Breast epithelium (tissue), 4 donors: ENCODE measurements at regions not wholly inside any gene's neighbourhood (a gene's known extent, or its start where the extent isn't known, plus 50 kb on each side); places are given as distances from the start of the nearest gene placed in this dataset.

ENCODE experiments used
- DNase-seq, 2 donors: peaks; one replicate each; pipeline ENCODE4 v3.0.0-alpha.2; 2019; ENCODE audit warnings: low spot score in 2 of 2
- H3K27ac ChIP-seq, 2 donors: fragments of 200-600 bp; sonication (generic) in 1 of 2; one replicate each; pipeline ENCODE4 v1.5.1; 2016 to 2019; ENCODE audit warnings: mild to moderate bottlenecking in 1 of 2
- H3K27me3 ChIP-seq, 2 donors: fragments of 200-600 bp; sonication (generic) in 1 of 2; one replicate each; pipeline versions ENCODE4 v1.5.1 to v1.6.0; 2017 to 2019; ENCODE audit warnings: control low read depth in 1 of 2, mild to moderate bottlenecking in 1 of 2
- H3K36me3 ChIP-seq: fragments of 200-600 bp; one replicate; pipeline ENCODE4 v1.5.1; 2019
- H3K4me1 ChIP-seq, 2 donors: fragments of 200-600 bp; sonication (generic); one replicate each; pipeline ENCODE4 v1.5.1; 2016 to 2019; ENCODE audit warnings: control low read depth in 1 of 2
- H3K4me3 ChIP-seq, 3 donors: fragments of 200-600 bp; sonication (generic); 1 replicate in 2 of 3; 2 replicates in 1 of 3; pipeline ENCODE4 v1.5.1; 2016 to 2019; ENCODE audit warnings: mild to moderate bottlenecking in 3 of 3, moderate library complexity in 2 of 3
- H3K9me3 ChIP-seq, 2 donors: fragments of 200-600 bp; sonication (generic) in 1 of 2; one replicate each; pipeline ENCODE4 v1.5.1; 2016 to 2019; ENCODE audit warnings: control low read depth in 1 of 2
- POLR2A ChIP-seq: fragments of 450-650 bp; IDR thresholded peaks from one replicate; pipeline ENCODE4 v1.6.1; 2016; ENCODE audit warnings: antibody characterized with exemption, mild to moderate bottlenecking, moderate library complexity
- POLR2AphosphoS5 ChIP-seq, 3 donors: sonication (generic); formaldehyde crosslinking; IDR thresholded peaks; one replicate each; pipeline ENCODE4 v1.6.1; 2017; ENCODE audit warnings: antibody characterized with exemption in 3 of 3
- intact Hi-C: fragments of 100-400 bp; cut with DNase I; formaldehyde crosslinking; loops from one replicate; pipeline ENCODE4 v1.15.1; 2023; ENCODE audit warnings: low total_unique reads
- TF ChIP-seq, protein P1 (sequence below), 3 donors: fragments of 450-650 bp; IDR thresholded peaks; one replicate each; pipeline ENCODE4 v1.5.1; 2016 to 2017; ENCODE audit warnings: antibody characterized with exemption in 3 of 3, mild to moderate bottlenecking in 3 of 3, moderate library complexity in 3 of 3

DNA sequence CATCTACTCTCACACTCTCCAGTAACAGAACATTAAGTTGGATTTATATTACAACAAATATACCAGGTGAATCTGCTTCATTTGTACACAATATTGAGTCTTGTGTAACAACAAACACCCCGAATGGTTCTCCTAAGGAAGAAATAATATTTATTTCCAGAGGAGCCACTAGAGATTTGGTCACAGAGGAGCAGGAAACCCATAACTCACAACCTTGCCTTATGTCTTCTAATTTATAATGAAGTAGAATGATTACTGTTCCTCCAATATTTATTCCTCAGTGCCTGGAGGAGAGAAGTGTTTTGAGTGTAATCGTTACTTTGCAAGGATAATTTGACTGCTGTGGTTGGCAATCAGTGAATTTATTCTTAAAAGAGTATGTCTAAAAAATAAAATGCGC lies 1243.7 kb upstream of the PCDH20 start:
- intact Hi-C loops = no loop called here
- H3K36me3 ChIP-seq = no peaks in the 10 kb centered on the region
- H3K9me3 ChIP-seq = no peaks in the 10 kb centered on the region
- H3K4me3 ChIP-seq = no peak overlapping the region
- H3K4me1 ChIP-seq = no peaks in the 10 kb centered on the region
- H3K27me3 ChIP-seq = no peaks in the 10 kb centered on the region
- DNase-seq = no peak
- TF ChIP-seq POLR2A (no peak), POLR2AphosphoS5 (IDR thresholded peaks at IDR 0.05) (no peak)
- TF ChIP-seq, protein P1, sequence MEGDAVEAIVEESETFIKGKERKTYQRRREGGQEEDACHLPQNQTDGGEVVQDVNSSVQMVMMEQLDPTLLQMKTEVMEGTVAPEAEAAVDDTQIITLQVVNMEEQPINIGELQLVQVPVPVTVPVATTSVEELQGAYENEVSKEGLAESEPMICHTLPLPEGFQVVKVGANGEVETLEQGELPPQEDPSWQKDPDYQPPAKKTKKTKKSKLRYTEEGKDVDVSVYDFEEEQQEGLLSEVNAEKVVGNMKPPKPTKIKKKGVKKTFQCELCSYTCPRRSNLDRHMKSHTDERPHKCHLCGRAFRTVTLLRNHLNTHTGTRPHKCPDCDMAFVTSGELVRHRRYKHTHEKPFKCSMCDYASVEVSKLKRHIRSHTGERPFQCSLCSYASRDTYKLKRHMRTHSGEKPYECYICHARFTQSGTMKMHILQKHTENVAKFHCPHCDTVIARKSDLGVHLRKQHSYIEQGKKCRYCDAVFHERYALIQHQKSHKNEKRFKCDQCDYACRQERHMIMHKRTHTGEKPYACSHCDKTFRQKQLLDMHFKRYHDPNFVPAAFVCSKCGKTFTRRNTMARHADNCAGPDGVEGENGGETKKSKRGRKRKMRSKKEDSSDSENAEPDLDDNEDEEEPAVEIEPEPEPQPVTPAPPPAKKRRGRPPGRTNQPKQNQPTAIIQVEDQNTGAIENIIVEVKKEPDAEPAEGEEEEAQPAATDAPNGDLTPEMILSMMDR (IDR thresholded peaks at IDR 0.05) = no peak
- no peak overlapping the region for H3K27ac ChIP-seq

DNA sequence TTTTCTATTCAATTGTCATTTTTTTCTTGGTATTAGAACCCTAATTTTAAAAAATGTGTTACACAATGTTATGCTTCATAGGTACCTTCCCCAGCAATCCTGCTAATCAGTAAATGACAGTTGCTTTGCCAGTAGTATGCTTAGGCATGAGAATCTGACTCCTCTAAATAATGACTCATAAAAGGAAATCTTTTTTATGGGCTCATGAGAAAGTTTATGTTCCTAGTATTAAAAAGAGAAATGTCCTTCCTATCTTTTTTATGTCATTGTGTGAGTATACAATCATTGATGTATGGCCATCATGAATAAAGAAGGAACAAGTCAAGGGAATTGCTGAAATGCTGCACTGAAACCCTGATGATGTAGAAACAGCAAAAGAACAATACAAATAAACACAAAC lies 1237.7 kb upstream of the PCDH20 start:
- Histone ChIP-seq H3K27me3 (no peaks in the 10 kb centered on the region), H3K4me1 (no peaks in the 10 kb centered on the region), H3K36me3 (no peaks in the 10 kb centered on the region), H3K9me3 (no peaks in the 10 kb centered on the region), H3K27ac (no peak overlapping the region), H3K4me3 (no peak overlapping the region)
- DNase-seq = no peak
- intact Hi-C loops = no loop called here
- TF ChIP-seq POLR2A = no peak
- TF ChIP-seq POLR2AphosphoS5 (IDR thresholded peaks at IDR 0.05) = no peak
- TF ChIP-seq, protein P1 (IDR thresholded peaks at IDR 0.05) = no peak

DNA sequence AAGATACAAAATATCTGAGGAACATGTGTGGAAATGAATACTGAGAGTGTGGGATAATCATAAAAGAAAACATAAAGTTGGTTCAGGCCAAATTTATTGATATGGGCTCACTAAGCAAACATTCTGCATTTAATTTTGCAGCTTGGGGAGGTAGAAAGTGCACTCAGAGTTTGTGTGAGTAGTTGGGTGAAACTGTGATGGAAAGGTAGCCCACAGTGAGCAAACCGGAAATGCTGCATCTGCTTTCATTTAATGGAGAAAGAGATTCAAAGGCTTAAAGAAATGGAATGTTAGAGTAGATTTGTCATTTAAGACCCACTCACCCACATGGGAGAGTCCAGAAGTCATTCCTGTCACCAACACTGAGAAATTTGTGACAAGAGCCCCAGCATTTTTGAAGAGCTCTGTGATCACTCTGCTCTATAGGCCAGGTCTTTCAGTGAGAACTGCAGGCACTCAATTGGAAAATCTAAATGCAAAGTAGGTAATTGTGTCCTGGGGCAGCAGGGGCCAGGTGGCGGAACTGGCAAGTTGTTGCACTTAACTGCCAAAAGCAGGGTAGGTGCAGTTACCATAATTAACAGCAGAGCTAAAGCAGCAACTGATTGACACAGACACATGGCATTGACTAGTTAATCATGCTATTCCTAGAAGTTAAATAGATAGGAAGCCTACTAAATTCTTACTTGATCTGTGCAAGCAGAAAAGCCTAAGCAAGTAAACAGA lies 1228.3 kb upstream of the PCDH20 start:
- no peaks in the 10 kb centered on the region for H3K36me3 ChIP-seq
- H3K9me3 ChIP-seq = no peaks in the 10 kb centered on the region
- intact Hi-C loops = no loop called here
- H3K4me1 ChIP-seq = no peaks in the 10 kb centered on the region
- no peak for DNase-seq
- no peak for TF ChIP-seq POLR2AphosphoS5 (IDR thresholded peaks at IDR 0.05)
- TF ChIP-seq, protein P1 (IDR thresholded peaks at IDR 0.05) = no peak
- TF ChIP-seq POLR2A = no peak
- no peak overlapping the region for H3K4me3 ChIP-seq
- no peak overlapping the region for H3K27ac ChIP-seq
- H3K27me3 ChIP-seq = no peaks in the 10 kb centered on the region

DNA sequence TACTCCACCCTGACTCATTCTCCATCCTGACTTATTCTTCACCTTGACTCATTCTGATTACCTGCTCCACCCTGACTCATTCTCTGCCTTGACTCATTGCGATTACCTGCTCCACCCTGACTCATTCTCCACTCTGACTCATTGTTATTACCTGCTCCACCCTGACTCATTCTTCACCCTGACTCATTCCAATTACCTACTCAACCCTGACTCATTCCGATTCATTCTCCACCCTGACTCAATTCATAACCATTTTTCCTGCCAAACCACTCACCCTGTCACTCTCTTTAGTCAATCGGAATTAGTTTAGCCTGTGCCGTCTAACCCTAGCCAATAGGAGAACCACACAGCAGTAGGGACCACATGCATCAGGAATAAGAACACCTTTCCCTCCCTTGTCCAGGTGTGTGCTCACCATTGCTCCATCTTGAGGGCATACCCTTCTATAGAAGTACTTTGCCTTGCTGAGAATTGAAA lies 1227.4 kb upstream of the PCDH20 start:
- TF ChIP-seq POLR2A (no peak), POLR2AphosphoS5 (IDR thresholded peaks at IDR 0.05) (no peak)
- TF ChIP-seq, protein P1 (IDR thresholded peaks at IDR 0.05) = no peak
- intact Hi-C loops = no loop called here
- H3K27ac ChIP-seq = no peak overlapping the region
- H3K9me3 ChIP-seq = no peaks in the 10 kb centered on the region
- H3K4me1 ChIP-seq = no peaks in the 10 kb centered on the region
- H3K36me3 ChIP-seq = no peaks in the 10 kb centered on the region
- H3K27me3 ChIP-seq = no peaks in the 10 kb centered on the region
- H3K4me3 ChIP-seq = no peak overlapping the region
- DNase-seq = no peak

DNA sequence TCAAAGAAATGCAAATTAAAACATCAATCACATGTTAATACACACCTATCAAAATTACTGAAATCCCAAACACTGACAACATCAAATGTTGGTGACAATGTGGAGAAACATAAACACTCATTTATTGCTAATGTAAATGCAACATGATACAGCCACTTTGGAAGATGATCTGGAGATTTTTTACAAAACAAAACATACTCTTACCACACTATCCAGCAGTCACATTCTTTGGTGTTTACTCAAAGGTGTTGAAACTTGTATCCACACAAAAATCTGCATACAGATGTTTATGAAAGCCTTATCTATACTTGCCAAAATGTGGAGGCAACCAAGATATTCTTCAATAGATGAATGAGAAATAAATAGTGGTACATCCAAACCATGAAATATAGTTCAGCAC lies 1219.5 kb upstream of the PCDH20 start:
- DNase-seq = no peak
- Histone ChIP-seq H3K27ac (no peak overlapping the region), H3K4me3 (no peak overlapping the region), H3K9me3 (no peaks in the 10 kb centered on the region), H3K27me3 (no peaks in the 10 kb centered on the region), H3K4me1 (no peaks in the 10 kb centered on the region), H3K36me3 (peaks cover 4% of the 10 kb centered on the region)
- no peak for TF ChIP-seq POLR2AphosphoS5 (IDR thresholded peaks at IDR 0.05)
- TF ChIP-seq, protein P1 (IDR thresholded peaks at IDR 0.05) = no peak
- no peak for TF ChIP-seq POLR2A
- intact Hi-C loops = loop anchor here (10.0 kb wide), 1 partner anchor 920 kb away; no protein-coding TSS in a partner anchor
